ENCODE measurements at regions not wholly inside any gene's neighbourhood (a gene's known extent, or its start where the extent isn't known, plus 50 kb on each side); places are given as distances from the start of the nearest gene placed in this dataset.

DNA sequence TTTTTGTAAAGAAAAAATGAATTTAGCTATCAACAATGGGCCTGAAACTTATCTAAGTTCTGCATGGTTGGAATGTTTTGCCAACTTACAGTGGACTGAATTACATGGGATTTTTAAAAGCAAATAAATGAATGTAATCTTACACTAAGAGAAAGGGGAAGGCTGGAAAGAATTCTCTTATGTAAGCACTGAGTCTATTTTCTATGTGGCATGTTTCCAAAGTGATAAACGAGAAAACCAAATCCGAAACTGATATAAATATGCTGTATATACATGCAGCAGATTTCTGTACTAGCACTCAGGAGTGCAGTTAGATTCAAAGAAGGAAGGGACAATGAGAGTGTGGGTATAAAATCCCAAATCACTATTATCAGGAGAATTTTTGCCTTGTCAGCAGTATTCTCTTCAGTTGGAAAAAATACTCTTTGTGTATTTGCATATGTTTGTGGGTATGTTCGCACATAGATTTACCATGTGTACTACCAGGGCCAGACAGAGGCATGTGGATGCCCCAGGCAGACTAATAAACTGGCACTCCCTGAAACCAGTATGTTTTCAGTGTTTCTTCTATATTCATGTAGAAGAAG is 334.3 kb upstream of the SEMA3D start:
- TF ChIP-seq, protein P1, sequence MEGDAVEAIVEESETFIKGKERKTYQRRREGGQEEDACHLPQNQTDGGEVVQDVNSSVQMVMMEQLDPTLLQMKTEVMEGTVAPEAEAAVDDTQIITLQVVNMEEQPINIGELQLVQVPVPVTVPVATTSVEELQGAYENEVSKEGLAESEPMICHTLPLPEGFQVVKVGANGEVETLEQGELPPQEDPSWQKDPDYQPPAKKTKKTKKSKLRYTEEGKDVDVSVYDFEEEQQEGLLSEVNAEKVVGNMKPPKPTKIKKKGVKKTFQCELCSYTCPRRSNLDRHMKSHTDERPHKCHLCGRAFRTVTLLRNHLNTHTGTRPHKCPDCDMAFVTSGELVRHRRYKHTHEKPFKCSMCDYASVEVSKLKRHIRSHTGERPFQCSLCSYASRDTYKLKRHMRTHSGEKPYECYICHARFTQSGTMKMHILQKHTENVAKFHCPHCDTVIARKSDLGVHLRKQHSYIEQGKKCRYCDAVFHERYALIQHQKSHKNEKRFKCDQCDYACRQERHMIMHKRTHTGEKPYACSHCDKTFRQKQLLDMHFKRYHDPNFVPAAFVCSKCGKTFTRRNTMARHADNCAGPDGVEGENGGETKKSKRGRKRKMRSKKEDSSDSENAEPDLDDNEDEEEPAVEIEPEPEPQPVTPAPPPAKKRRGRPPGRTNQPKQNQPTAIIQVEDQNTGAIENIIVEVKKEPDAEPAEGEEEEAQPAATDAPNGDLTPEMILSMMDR (IDR thresholded peaks at IDR 0.05): no peak
- TF ChIP-seq POLR2A (IDR thresholded peaks at IDR 0.05) (no peak), POLR2AphosphoS5 (IDR thresholded peaks at IDR 0.05) (peak in 1 of 3 donors; percentile 19), EP300 (IDR thresholded peaks at IDR 0.05) (no peak)
